Skin of body (tissue), 1 donor: ENCODE measurements at regions not wholly inside any gene's neighbourhood (a gene's known extent, or its start where the extent isn't known, plus 50 kb on each side); places are given as distances from the start of the nearest gene placed in this dataset.

Experiments used
- DNase-seq: peaks from one replicate; lab custom pipeline; 2025; lab: John Stamatoyannopoulos, UW

GRCh38 chr20:40397467-40397866, 291.6 kb downstream of the MAFB start:
- DNase-seq = no peak

GRCh38 chr20:40393197-40394079, 295.6 kb downstream of the MAFB start:
- no peak for DNase-seq

DNA sequence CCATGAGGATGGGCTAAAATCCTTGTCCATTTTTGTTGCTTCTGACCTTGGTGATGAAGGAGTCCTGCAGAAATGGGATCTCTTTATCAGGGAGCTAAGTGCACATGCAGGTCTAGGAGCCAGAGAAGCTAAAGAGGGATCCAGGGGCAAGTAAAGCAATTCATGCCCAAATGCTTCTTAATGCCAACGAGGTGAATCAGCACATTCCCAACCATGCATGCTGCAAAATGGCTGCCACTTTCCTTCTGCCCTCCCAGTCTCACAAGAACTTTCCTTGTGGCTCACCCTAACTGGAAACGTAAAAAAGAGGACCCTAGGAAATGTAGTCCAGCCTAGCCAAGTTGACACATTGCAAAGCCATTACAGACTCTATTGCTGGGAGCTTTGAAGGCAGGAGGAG, 298.4 kb downstream of the MAFB start:
- DNase-seq = no peak

GRCh38 chr20:40370800-40371199, 318.2 kb downstream of the MAFB start:
- DNase-seq = no peak

DNA sequence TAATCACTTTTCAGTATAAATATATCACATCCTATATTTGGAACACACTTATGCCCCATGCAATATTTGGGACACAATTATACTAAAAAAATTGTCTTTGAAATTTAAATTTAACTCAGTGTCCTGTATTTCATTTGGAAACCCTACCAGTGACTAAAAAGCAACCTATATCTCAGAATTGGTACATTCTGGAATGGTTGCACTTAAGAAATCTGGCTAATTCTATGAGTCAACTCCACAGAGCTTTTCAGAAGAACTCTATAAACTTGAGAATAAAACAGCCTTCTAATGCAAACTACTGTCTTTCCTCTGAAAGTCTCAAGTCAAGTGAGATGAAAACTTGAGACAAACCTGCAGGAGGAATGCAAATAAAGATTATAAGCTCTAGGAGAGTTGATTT, 320.2 kb downstream of the MAFB start:
- DNase-seq = no peak

DNA sequence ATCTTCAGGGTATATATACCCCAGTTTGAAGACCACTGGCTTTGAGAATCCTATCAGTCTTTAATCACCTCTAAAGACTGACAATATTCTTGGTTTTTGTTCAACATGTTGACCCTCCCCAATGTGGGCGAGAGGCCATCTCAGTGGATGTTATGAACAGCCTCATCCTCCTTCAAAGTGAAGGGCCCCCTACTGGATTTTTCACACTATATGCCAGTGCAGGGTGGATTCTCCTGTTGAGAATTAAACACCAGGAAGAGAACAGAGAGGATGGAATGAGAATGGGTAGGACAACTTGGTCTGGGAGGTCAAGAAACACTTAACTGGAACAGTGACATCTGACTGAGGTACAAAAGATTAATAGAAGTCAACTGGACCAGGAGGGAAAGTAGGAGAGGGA, 327.1 kb downstream of the MAFB start:
- no peak for DNase-seq

- DNase-seq = no peak
Measured at GRCh38 chr20:40359131-40359912, 329.7 kb downstream of the MAFB start.

DNA sequence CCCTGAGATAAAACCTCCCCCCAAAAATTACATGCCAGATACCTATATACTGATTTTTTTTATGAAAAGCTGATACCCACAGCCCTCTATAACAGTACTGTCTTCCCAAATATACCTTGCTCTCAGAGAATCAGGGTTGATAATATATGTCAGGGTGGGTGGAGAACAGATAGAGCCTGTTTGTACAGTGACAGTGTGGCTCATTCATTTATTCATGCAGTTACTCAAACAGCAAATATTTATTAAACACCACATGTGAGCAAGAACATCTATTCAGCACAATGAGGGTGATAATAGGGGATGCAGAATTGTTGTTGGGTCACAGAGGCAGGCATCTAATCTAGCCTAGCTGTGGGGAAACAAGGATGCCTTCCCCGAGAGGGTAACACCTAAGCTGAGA, 334.2 kb downstream of the MAFB start:
- no peak for DNase-seq

GRCh38 chr20:40343390-40343789, 345.6 kb downstream of the MAFB start:
- no peak for DNase-seq

DNA sequence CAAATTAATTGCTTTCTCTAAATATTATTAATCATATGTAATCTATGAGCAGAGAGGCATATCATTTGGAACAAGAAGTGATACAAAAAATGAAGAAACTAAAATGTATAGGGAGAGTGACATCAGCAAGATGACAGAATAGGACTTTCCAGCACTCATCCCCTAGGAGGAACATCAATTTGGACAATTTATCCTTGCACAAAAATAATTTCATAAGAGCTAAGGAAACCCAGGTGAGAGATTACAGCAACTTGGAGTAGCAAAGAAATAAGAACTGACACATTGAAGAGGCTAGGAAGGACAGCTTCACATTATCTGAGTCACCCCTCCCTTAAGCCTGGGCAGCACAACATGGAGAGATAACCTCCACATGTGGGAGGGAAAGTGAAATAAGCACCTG, 347.5 kb downstream of the MAFB start:
- no peak for DNase-seq

- no peak for DNase-seq
Measured at GRCh38 chr20:40339661-40340449, 349.2 kb downstream of the MAFB start.

- no peak for DNase-seq
Measured at GRCh38 chr20:40336533-40336932, 352.5 kb downstream of the MAFB start.

- DNase-seq = no peak
Measured at GRCh38 chr20:40335901-40336351, 353.1 kb downstream of the MAFB start.

DNA sequence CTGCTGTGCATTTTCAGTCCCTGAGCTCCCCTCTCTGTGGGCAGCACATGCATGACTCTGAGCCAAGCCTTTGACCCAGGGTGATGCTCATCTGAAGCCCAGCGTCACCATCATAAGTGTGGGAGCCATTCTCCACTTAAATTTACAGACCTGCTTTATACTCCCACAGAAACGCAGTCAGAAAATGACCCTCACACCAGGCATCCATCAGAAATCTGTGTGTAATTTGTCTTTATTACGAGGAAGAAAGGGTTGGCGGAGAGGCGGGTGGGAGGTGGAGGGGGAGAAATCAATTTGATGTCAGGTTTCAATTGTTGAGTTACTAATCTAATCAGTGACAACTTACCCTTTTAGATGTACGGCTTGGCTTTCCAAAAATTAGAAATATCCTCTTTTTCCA, 353.6 kb downstream of the MAFB start:
- DNase-seq = no peak

DNA sequence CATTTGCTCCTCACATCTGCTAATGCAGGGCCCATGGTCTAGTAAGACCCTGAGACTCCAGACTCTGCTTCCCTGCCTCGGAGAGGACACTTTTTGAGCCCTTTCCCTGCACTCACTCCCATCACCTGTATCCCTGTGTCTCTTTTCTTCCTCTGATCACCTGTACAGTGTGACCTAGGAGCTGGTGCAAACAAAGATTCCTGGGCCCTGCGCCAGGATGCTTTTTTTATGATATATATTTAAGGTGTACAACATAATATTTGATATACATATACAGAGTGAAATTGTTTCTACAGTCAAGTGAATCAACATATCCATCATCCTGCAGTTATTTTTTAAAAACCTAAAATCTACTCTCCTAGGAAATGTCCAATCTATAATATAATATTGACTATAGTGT, 355.4 kb downstream of the MAFB start:
- no peak for DNase-seq

DNA sequence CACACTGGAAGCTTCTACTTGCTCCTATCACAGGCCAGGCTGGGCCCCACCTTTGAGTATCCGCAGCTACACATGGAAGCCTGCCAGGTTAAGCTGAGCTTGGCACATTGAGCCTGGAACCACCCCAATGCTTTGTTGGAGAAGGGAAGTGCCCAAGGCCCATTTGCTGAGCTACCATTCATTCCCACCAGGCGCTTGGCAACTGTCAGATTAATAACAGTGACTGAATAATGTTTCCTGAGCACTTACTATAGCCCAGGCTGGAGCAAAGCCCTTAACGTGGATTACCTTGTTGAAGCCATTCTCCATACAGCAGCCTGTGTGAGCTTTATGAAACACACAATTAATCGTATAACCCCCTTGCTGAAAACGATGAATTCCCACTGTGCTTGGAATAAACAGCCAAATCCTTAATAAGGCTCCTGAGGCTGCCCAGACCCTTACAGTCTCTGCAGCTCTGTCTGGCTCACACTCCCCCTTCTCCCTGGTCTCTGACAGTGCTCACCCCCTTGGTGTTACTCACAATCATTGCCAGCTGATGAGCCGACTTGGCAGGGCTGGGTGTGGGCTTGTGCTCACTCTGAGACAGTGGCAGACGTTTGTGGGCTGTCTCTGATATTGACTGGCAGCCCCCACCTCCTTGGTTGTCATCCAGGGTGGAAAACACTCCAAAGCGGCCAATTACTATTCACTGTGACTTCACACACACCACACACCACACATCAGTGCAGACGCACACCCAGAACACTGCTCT, 357.1 kb downstream of the MAFB start:
- DNase-seq = no peak

DNA sequence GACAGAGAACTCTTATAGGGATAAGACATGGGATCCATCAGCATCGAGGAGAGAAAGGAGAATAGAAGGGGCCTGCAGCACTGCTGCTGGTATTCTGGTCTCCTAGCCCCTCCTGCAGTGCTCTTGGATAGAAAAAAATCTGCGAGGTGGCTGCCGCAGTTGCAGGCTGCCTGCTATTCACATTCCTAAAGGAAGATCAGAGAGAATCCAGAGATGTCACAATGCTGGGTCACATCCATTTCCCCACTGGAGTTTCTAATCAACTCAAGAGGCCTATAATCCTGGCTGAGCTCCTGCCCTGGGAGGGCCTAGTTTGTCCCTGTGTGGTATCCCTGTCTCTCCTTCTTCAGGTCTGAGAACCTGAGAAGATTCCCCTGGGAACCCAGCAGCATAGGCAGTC, 357.8 kb downstream of the MAFB start:
- DNase-seq = no peak

DNA sequence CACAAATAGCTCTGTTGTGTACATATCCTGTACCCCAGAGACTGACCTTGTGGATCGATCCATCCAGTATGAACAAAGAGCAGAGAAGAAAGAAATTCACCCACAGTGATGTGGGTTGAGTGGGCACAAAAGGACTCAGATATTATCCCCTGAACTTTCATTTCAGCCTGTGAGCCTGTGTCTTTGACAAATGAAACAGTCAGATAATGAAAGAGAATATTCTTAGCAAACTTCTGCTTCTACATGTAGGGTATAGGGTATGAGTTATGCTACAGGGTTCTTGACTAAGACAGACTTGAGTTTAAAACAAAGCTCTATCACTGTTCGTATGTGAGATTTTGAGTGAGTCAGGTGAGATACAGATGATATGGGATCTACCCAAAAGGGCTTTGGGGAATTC, 359.7 kb downstream of the MAFB start:
- no peak for DNase-seq

DNA sequence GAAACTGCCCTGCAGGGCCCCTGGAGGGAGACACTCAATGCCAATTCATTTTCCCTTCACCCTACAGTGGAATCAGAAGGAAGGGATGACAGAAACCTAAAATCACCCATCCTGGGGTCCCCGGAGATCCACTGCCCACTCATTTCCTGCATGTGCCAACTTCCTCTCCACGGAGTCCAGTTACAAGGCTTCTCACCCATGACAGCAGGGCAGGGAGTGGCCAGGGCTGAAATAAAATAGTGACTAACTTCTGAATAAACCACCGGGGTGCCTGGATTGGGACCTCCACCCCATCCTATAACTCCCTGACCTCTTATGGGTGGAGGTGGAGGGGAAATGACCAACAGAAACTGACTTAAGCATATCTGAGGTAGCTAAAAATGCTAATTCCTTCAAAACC, 362.3 kb downstream of the MAFB start:
- no peak for DNase-seq

GRCh38 chr20:40325006-40325568, 363.9 kb downstream of the MAFB start:
- DNase-seq = no peak

- no peak for DNase-seq
Measured at GRCh38 chr20:40323361-40323794, 365.7 kb downstream of the MAFB start.
